ENCODE measurements at regions not wholly inside any gene's neighbourhood (a gene's known extent, or its start where the extent isn't known, plus 50 kb on each side); places are given as distances from the start of the nearest gene placed in this dataset.

DNA sequence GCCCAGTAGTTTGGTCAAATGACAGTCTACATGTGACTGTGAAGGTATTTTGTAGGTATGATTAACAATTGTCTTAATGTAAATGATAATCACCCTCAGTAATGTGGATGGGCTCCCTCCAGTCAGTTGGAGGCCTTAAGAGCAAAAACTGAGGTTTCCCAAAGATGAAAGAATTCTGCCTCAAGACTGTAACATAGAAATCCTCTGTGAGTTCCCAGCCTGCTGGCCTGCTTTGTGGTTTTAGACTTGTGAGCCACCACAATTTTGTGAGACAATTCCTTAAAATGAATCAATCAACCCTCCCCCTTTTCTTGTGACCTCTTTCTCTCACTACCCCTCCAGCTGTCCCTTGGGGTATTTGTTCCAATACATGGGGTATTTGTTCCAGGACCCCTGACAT, 226.4 kb upstream of the DPYD start:
- TF ChIP-seq, protein P1, sequence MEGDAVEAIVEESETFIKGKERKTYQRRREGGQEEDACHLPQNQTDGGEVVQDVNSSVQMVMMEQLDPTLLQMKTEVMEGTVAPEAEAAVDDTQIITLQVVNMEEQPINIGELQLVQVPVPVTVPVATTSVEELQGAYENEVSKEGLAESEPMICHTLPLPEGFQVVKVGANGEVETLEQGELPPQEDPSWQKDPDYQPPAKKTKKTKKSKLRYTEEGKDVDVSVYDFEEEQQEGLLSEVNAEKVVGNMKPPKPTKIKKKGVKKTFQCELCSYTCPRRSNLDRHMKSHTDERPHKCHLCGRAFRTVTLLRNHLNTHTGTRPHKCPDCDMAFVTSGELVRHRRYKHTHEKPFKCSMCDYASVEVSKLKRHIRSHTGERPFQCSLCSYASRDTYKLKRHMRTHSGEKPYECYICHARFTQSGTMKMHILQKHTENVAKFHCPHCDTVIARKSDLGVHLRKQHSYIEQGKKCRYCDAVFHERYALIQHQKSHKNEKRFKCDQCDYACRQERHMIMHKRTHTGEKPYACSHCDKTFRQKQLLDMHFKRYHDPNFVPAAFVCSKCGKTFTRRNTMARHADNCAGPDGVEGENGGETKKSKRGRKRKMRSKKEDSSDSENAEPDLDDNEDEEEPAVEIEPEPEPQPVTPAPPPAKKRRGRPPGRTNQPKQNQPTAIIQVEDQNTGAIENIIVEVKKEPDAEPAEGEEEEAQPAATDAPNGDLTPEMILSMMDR (IDR thresholded peaks at IDR 0.05) = no peak
- no peak for TF ChIP-seq POLR2A (IDR thresholded peaks at IDR 0.05)
